Activated CD8-positive, alpha-beta memory T cell treated with anti-CD3 and anti-CD28 coated beads for 36 hours (primary cell): ENCODE measurements at regions not wholly inside any gene's neighbourhood (a gene's known extent, or its start where the extent isn't known, plus 50 kb on each side); places are given as distances from the start of the nearest gene placed in this dataset.

Experiments used
- CTCF ChIA-PET: fragments of 350-600 bp; sonication (Branson Sonifier 250); formaldehyde crosslinking; loops from one replicate; lab custom pipeline; 2021; ENCODE audit warnings: antibody characterized with exemption; lab: Charles Lee
- POLR2A ChIA-PET: fragments of 350-600 bp; sonication (Branson Sonifier 250); formaldehyde crosslinking; loops from one replicate; lab custom pipeline; 2021; ENCODE audit warnings: antibody characterized with exemption; lab: Charles Lee

GRCh38 chr2:71778936-71779773 lies 325.8 kb downstream of the DYSF start:
- CTCF ChIA-PET = no interaction called here
- POLR2A ChIA-PET = no interaction called here

- CTCF ChIA-PET = no interaction called here
Measured at GRCh38 chr2:71778514-71778913, 325.2 kb downstream of the DYSF start.

GRCh38 chr2:71777946-71778345 lies 324.6 kb downstream of the DYSF start:
- CTCF ChIA-PET = no interaction called here
- POLR2A ChIA-PET = no interaction called here

More at GRCh38 chr2:71778514-71778913, 325.2 kb downstream of the DYSF start:
- POLR2A ChIA-PET = no interaction called here

- CTCF ChIA-PET = no interaction called here
- POLR2A ChIA-PET = no interaction called here
Measured at GRCh38 chr2:71776227-71776626, 322.9 kb downstream of the DYSF start.

GRCh38 chr2:71773218-71773617 lies 319.9 kb downstream of the DYSF start:
- ChIA-PET CTCF (no interaction called here), POLR2A (no interaction called here)

GRCh38 chr2:71772510-71773172 lies 319.3 kb downstream of the DYSF start:
- CTCF ChIA-PET = no interaction called here
- POLR2A ChIA-PET = no interaction called here

- POLR2A ChIA-PET = no interaction called here
- CTCF ChIA-PET = no interaction called here
Measured at GRCh38 chr2:71767663-71768062, 314.3 kb downstream of the DYSF start.

- ChIA-PET CTCF (no interaction called here), POLR2A (no interaction called here)
Measured at GRCh38 chr2:71759060-71759459, 305.7 kb downstream of the DYSF start.

- CTCF ChIA-PET = no interaction called here
- POLR2A ChIA-PET = no interaction called here
Measured at GRCh38 chr2:71757351-71757750, 304.0 kb downstream of the DYSF start.

GRCh38 chr2:71756280-71756906 lies 303.0 kb downstream of the DYSF start:
- ChIA-PET CTCF (no interaction called here), POLR2A (no interaction called here)

- ChIA-PET CTCF (no interaction called here), POLR2A (no interaction called here)
Measured at GRCh38 chr2:71751590-71751989, 298.2 kb downstream of the DYSF start.

GRCh38 chr2:71749671-71750101 lies 296.3 kb downstream of the DYSF start:
- ChIA-PET CTCF (no interaction called here), POLR2A (no interaction called here)

- CTCF ChIA-PET = no interaction called here
- POLR2A ChIA-PET = no interaction called here
Measured at GRCh38 chr2:71748227-71748626, 294.9 kb downstream of the DYSF start.

- ChIA-PET CTCF (no interaction called here), POLR2A (no interaction called here)
Measured at GRCh38 chr2:71747559-71747958, 294.2 kb downstream of the DYSF start.

- ChIA-PET CTCF (no interaction called here), POLR2A (no interaction called here)
Measured at GRCh38 chr2:71746946-71747501, 293.7 kb downstream of the DYSF start.

- POLR2A ChIA-PET = no interaction called here
- CTCF ChIA-PET = no interaction called here
Measured at GRCh38 chr2:71744781-71745180, 291.4 kb downstream of the DYSF start.

GRCh38 chr2:71743995-71744675 lies 290.8 kb downstream of the DYSF start:
- ChIA-PET POLR2A (no interaction called here), CTCF (no interaction called here)

GRCh38 chr2:71742953-71743601 lies 289.7 kb downstream of the DYSF start:
- POLR2A ChIA-PET = no interaction called here
- CTCF ChIA-PET = no interaction called here

GRCh38 chr2:71736986-71737385 lies 283.6 kb downstream of the DYSF start:
- POLR2A ChIA-PET = no interaction called here
- CTCF ChIA-PET = no interaction called here
